Activated T-cell treated with anti-CD3 and anti-CD28 coated beads for 24 hours (primary cell): ENCODE measurements at regions not wholly inside any gene's neighbourhood (a gene's known extent, or its start where the extent isn't known, plus 50 kb on each side); places are given as distances from the start of the nearest gene placed in this dataset.
"Not testable (repeated sequence)": the region's sequence is repeated elsewhere in the genome, so short reads cannot be mapped to it uniquely, and the experiment has no call there.

Experiments
- DNase-seq: peaks from one replicate; pipeline ENCODE4 v3.0.0-alpha.2; 2020; ENCODE audit warnings: low read depth

DNA sequence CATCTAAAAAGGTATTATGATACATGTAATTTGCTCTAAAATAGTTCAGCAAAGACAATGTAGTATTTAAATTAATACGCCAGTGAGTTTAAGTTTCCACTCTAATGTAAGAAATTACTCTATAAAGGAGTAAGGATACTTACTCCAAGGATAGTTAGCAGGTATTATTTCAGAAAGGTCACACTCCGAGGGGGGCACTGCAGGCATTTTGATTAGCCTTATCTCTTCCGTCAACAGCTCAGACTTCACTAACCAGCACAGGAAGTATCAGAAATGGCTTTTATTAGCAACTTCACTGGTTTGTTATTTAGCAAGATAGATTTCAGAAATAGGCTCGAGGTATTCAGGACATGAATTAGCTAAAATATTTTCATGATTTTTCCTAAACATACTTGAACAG lies 127.0 kb downstream of the COX18 start:
- DNase-seq, result no peak

GRCh38 chr4:72938516-72938915 lies 131.0 kb downstream of the COX18 start:
- no peak for DNase-seq

- no peak for DNase-seq
Observed at GRCh38 chr4:72935462-72935861, 134.1 kb downstream of the COX18 start.

- DNase-seq, result no peak
Observed at GRCh38 chr4:72933029-72933428, 136.5 kb downstream of the COX18 start.

GRCh38 chr4:72931346-72931745 lies 138.2 kb downstream of the COX18 start:
- no peak for DNase-seq

DNA sequence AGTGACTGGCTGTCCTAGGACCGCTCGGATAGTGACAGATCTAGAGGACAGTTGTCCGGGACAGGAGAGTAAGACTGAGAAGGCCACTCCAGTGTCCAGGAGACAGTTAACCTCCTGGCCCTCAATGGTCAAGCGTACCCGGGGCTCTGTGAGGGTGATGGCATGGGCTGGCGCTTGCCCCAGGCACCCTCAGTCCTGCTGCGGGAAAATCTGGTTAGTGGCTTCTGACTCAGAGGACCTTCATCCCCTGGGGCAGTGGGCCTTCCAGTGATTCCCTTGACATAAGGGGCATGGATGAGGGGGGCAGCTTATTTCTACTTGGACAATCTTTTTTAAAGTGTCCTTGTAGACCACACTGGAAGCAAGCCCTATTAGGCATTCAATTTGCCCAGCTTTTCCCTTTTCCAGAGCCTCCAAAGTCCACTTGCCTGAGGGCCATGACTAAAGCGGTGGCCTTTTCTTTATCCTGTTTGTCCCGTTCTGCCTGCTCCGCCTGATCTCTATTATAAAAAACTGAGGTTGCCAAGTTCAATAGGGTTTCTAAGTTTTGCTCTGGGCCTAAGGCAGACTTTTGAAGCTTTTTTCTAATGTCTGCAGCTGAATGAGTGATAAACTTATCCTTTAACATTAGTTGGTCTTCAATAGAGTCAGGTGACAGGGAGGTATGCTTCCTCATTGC lies 139.8 kb downstream of the COX18 start:
- not testable (repeated sequence) for DNase-seq

DNA sequence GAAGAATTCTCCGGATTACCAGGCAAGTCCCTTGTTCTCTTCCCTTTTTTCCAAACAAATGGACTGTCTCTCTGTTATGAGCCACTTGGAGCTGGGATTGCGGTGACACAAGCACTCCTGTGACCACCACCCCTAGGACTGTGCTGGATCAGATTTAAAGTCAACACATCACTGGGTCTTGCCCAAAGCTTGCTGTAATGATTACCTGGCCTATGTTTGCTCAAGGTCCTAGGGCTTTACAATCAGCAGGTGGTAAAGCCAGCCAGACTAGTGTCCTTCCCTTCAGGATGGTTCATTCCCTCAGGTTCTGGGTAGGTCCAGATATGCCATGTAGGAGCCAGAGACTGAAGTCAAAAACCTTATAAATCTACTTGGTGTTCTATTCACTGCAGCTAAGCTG lies 144.7 kb downstream of the COX18 start:
- no peak for DNase-seq

- DNase-seq, result no peak
Observed at GRCh38 chr4:72919937-72920336, 149.6 kb downstream of the COX18 start.

DNA sequence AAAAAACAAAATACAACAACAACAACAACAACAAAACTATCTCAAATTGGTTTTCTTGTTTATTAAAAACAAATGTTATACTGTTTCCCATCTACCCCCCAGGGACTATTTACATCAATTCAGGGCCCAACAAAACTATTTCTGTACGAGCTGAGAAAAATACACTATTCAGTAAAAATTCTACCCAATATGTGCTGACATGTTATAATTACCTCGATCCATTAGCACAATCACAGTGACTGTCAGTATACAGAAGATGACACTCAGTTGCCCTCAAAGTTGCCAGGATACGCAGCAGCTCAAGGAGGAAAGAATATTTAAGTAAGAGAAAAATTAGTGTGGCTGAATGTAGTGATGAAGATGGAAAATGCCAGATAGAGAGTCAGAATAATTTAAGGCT lies 150.1 kb downstream of the COX18 start:
- DNase-seq, result no peak

GRCh38 chr4:72918362-72918761 lies 151.2 kb downstream of the COX18 start:
- no peak for DNase-seq

- no peak for DNase-seq
Observed at GRCh38 chr4:72911316-72911715, 158.2 kb downstream of the COX18 start.

- no peak for DNase-seq
Observed at GRCh38 chr4:72909461-72909860, 160.1 kb downstream of the COX18 start.

DNA sequence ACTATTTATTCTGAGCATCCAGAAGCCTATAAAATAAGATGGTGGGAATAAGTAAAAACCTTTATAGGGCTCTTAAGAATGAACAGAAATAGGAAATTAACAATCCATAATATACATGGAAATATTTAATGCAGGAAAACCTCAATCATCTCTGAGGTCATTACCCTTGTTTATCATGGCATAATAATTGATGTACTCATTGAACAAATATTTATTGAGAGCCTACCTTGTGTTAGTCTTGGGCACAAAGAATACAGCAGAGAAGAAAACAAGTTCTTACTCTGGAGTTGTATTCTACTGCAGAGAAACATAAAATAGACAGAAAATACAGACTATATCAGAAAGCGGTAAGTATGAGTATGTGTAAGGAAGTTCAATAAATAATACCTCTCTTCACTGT lies 167.2 kb downstream of the COX18 start:
- no peak for DNase-seq

GRCh38 chr4:72901553-72901952 lies 168.0 kb downstream of the COX18 start:
- DNase-seq, result no peak

DNA sequence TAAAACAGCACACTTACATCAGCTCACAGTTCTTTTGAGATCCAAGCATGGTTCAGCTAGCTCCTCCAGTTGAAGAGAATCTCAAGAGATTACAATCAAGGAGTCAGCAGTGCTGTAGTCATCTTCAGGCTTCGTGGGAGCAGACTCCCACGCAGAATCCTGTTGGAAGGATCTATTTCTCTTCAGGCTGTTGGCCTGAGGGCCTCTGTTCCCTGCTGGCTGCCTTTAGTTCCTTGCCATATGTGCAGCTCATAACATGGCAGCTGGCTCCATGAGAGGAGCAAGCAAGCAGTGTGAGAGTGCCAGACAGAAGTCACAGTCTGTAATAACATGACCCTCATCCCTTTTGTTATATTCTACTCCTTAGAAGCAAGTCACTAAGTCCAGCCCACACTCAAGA lies 168.6 kb downstream of the COX18 start:
- DNase-seq, result no peak

DNA sequence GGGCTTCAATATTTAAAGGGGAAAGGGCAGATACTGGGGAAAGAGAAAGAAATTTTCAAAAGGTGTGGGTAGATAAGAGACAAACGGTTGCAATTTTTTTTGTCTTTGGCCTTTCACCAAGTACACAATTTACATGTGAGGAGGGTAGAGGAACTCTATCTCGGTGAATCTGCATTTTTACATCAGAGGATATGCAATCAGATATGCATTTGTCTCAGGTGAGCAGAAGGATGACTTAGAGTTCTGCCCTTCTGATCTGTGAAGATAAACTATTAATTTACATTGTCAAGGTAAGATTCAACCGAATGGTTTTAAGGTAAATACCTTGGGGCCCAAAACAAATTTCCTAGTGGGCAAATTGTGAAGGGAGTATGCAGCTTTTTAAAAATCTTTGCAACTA lies 169.9 kb downstream of the COX18 start:
- DNase-seq, result no peak

DNA sequence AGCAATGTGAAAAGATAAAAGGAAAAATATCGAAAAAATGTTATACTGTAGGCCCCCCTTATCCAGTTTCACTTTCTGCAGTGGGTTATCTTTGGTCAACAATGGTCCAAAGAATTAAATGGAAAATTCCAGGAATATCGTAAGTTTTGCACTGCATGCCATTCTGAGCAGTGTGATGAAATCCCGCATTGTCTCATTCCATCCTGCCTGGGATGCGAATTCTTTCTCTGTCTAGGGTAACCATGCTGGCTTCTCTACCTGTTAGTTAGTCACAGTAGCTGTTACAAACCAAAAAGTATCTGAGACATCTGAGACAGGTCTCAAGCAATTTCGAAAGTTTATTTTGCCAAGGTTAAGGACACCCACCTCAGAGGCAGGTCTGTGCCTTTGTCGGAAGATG lies 170.3 kb downstream of the COX18 start:
- no peak for DNase-seq

- no peak for DNase-seq
Observed at GRCh38 chr4:72896515-72896914, 173.0 kb downstream of the COX18 start.

- no peak for DNase-seq
Observed at GRCh38 chr4:72895408-72895807, 174.1 kb downstream of the COX18 start.

- no peak for DNase-seq
Observed at GRCh38 chr4:72893354-72894066, 176.0 kb downstream of the COX18 start.

- DNase-seq, result no peak
Observed at GRCh38 chr4:72888331-72888730, 181.2 kb downstream of the COX18 start.

DNA sequence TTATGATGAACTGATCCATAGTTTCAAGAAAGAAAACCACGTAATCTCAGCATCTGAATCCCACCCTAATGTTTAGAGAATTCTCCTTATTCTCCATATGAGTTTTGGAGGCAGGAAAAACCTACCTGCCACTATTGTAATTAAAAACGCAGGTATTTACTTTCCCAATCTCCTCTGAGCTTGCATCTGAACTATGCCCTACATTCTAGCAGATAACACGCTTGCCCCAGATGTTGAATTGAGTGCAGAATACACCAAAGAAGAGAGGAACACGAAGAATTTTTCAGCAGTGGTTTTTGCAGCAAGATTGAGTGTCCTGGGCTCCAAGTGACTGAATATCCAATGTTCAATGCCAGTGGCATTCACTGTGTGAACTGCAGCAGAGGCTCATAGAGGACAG lies 182.4 kb downstream of the COX18 start:
- no peak for DNase-seq

DNA sequence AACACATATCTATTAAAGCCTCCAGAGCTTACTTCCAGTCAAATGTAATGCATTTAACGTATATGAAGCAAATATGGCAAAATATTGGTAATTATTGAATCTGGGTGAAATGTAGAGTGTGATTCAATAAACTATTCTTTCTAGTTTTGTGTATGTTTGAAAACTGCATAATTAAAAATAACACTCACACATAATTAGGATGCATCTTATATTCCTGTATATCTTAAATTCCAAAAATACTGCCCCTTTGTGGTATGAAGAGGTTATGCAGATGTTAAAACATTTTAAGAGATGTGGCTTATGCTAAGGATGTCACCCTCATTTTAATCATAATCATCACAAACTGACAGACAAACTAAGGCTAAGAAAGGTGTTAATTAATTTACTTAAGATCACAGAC lies 182.9 kb downstream of the COX18 start:
- DNase-seq, result no peak

- DNase-seq, result not testable (repeated sequence)
Observed at GRCh38 chr4:72884225-72884624, 185.3 kb downstream of the COX18 start.
